NCI-H1930 (cell line): ENCODE measurements at regions not wholly inside any gene's neighbourhood (a gene's known extent, or its start where the extent isn't known, plus 50 kb on each side); places are given as distances from the start of the nearest gene placed in this dataset.

Source experiments
- DNase-seq, 2 experiments: peaks; one replicate each; lab custom pipeline; 2025; lab: John Stamatoyannopoulos, UW

- no peak for DNase-seq
Measured at GRCh38 chr9:107992271-107992670, 502.7 kb upstream of the KLF4 start.

GRCh38 chr9:107991581-107991980 lies 502.0 kb upstream of the KLF4 start:
- DNase-seq, result no peak

- DNase-seq, result no peak
Measured at GRCh38 chr9:107989544-107989943, 500.0 kb upstream of the KLF4 start.

- DNase-seq, result no peak
Measured at GRCh38 chr9:107989099-107989498, 499.5 kb upstream of the KLF4 start.

GRCh38 chr9:107984956-107985355 lies 495.4 kb upstream of the KLF4 start:
- no peak for DNase-seq

- no peak for DNase-seq
Measured at GRCh38 chr9:107983762-107984161, 494.2 kb upstream of the KLF4 start.

- no peak for DNase-seq
Measured at GRCh38 chr9:107983181-107983603, 493.6 kb upstream of the KLF4 start.

- no peak for DNase-seq
Measured at GRCh38 chr9:107982745-107983144, 493.2 kb upstream of the KLF4 start.

- DNase-seq, result no peak
Measured at GRCh38 chr9:107982001-107982400, 492.4 kb upstream of the KLF4 start.

GRCh38 chr9:107980984-107981383 lies 491.4 kb upstream of the KLF4 start:
- DNase-seq, result no peak

GRCh38 chr9:107976767-107977166 lies 487.2 kb upstream of the KLF4 start:
- no peak for DNase-seq

- DNase-seq, result no peak
Measured at GRCh38 chr9:107975426-107976010, 485.9 kb upstream of the KLF4 start.

- DNase-seq, result no peak
Measured at GRCh38 chr9:107973451-107973850, 483.9 kb upstream of the KLF4 start.

GRCh38 chr9:107972346-107972745 lies 482.8 kb upstream of the KLF4 start:
- no peak for DNase-seq

GRCh38 chr9:107971241-107971640 lies 481.7 kb upstream of the KLF4 start:
- no peak for DNase-seq

- DNase-seq, result no peak
Measured at GRCh38 chr9:107970726-107971125, 481.2 kb upstream of the KLF4 start.

- DNase-seq, result no peak
Measured at GRCh38 chr9:107969727-107970126, 480.2 kb upstream of the KLF4 start.

- DNase-seq, result no peak
Measured at GRCh38 chr9:107969141-107969540, 479.6 kb upstream of the KLF4 start.

GRCh38 chr9:107963246-107963645 lies 473.7 kb upstream of the KLF4 start:
- DNase-seq, result no peak

- no peak for DNase-seq
Measured at GRCh38 chr9:107960916-107961315, 471.3 kb upstream of the KLF4 start.

GRCh38 chr9:107954312-107954711 lies 464.7 kb upstream of the KLF4 start:
- no peak for DNase-seq

GRCh38 chr9:107953556-107954125 lies 464.1 kb upstream of the KLF4 start:
- no peak for DNase-seq

- DNase-seq, result no peak
Measured at GRCh38 chr9:107952773-107953172, 463.2 kb upstream of the KLF4 start.

GRCh38 chr9:107951511-107951910 lies 461.9 kb upstream of the KLF4 start:
- no peak for DNase-seq
